IPS-18a (cell line): ENCODE measurements at regions not wholly inside any gene's neighbourhood (a gene's known extent, or its start where the extent isn't known, plus 50 kb on each side); places are given as distances from the start of the nearest gene placed in this dataset.
"Not testable (repeated sequence)": the region's sequence is repeated elsewhere in the genome, so short reads cannot be mapped to it uniquely, and the experiment has no call there.

Experiments used
- H3K27ac ChIP-seq: one replicate; pipeline ENCODE4 v1.5.1; 2013; ENCODE audit warnings: low read length
- H3K27me3 ChIP-seq: one replicate; pipeline ENCODE4 v1.6.1; 2013; ENCODE audit warnings: mild to moderate bottlenecking, low read length; ENCODE audit not compliant: control insufficient read depth, insufficient read depth
- H3K36me3 ChIP-seq: one replicate; pipeline ENCODE4 v1.6.1; 2013; ENCODE audit warnings: low read depth, low read length; ENCODE audit not compliant: control insufficient read depth
- H3K4me1 ChIP-seq: one replicate; pipeline ENCODE4 v1.6.1; 2013; ENCODE audit warnings: low read depth, low read length; ENCODE audit not compliant: control insufficient read depth
- H3K4me3 ChIP-seq: one replicate; pipeline ENCODE4 v1.5.1; 2013; ENCODE audit warnings: low read length
- H3K9ac ChIP-seq: one replicate; pipeline ENCODE4 v1.6.1; 2013; ENCODE audit warnings: mild to moderate bottlenecking, low read length, moderate library complexity
- H3K9me3 ChIP-seq: one replicate; pipeline ENCODE4 v1.6.1; 2013; ENCODE audit warnings: low read depth, low read length; ENCODE audit not compliant: control insufficient read depth

- H3K27me3 ChIP-seq = no peaks in the 10 kb centered on the region
- no peaks in the 10 kb centered on the region for H3K36me3 ChIP-seq
- no peaks in the 10 kb centered on the region for H3K4me1 ChIP-seq
- H3K4me3 ChIP-seq = no peak overlapping the region
- H3K27ac ChIP-seq = no peak overlapping the region
- H3K9ac ChIP-seq = no peak overlapping the region
- H3K9me3 ChIP-seq = no peaks in the 10 kb centered on the region
These were observed 361.3 kb downstream of the CD109 start for GRCh38 chr6:74057326-74057725.

- no peaks in the 10 kb centered on the region for H3K36me3 ChIP-seq
- H3K27me3 ChIP-seq = no peaks in the 10 kb centered on the region
- H3K27ac ChIP-seq = no peak overlapping the region
- H3K4me1 ChIP-seq = no peaks in the 10 kb centered on the region
- H3K9ac ChIP-seq = no peak overlapping the region
- no peak overlapping the region for H3K4me3 ChIP-seq
- H3K9me3 ChIP-seq = no peaks in the 10 kb centered on the region
These were observed 358.2 kb downstream of the CD109 start for GRCh38 chr6:74054190-74054589.

- no peaks in the 10 kb centered on the region for H3K36me3 ChIP-seq
- H3K9me3 ChIP-seq = no peaks in the 10 kb centered on the region
- no peaks in the 10 kb centered on the region for H3K4me1 ChIP-seq
- no peaks in the 10 kb centered on the region for H3K27me3 ChIP-seq
- H3K27ac ChIP-seq = no peak overlapping the region
- no peak overlapping the region for H3K4me3 ChIP-seq
- H3K9ac ChIP-seq = no peak overlapping the region
These were observed 354.9 kb downstream of the CD109 start for GRCh38 chr6:74050921-74051320.

GRCh38 chr6:74048387-74048786, 352.4 kb downstream of the CD109 start:
- no peaks in the 10 kb centered on the region for H3K9me3 ChIP-seq
- H3K4me1 ChIP-seq = no peaks in the 10 kb centered on the region
- H3K9ac ChIP-seq = no peak overlapping the region
- no peak overlapping the region for H3K4me3 ChIP-seq
- no peaks in the 10 kb centered on the region for H3K27me3 ChIP-seq
- no peak overlapping the region for H3K27ac ChIP-seq
- no peaks in the 10 kb centered on the region for H3K36me3 ChIP-seq

- Histone ChIP-seq H3K36me3 (no peaks in the 10 kb centered on the region), H3K9me3 (no peaks in the 10 kb centered on the region), H3K4me1 (no peaks in the 10 kb centered on the region), H3K27ac (no peak overlapping the region), H3K27me3 (no peaks in the 10 kb centered on the region), H3K4me3 (no peak overlapping the region), H3K9ac (no peak overlapping the region)
These were observed 348.6 kb downstream of the CD109 start for GRCh38 chr6:74044417-74045096.

GRCh38 chr6:74041420-74041819, 345.4 kb downstream of the CD109 start:
- Histone ChIP-seq H3K27me3 (no peaks in the 10 kb centered on the region), H3K4me1 (no peaks in the 10 kb centered on the region), H3K9ac (no peak overlapping the region), H3K27ac (no peak overlapping the region), H3K36me3 (no peaks in the 10 kb centered on the region), H3K9me3 (no peaks in the 10 kb centered on the region), H3K4me3 (no peak overlapping the region)

GRCh38 chr6:74018825-74019224, 322.8 kb downstream of the CD109 start:
- Histone ChIP-seq H3K36me3 (no peaks in the 10 kb centered on the region), H3K9ac (no peak overlapping the region), H3K27me3 (no peaks in the 10 kb centered on the region), H3K9me3 (peaks cover under 1% of the 10 kb centered on the region), H3K4me1 (no peaks in the 10 kb centered on the region), H3K4me3 (no peak overlapping the region), H3K27ac (no peak overlapping the region)

GRCh38 chr6:74015427-74015826, 319.4 kb downstream of the CD109 start:
- Histone ChIP-seq H3K4me3 (no peak overlapping the region), H3K4me1 (no peaks in the 10 kb centered on the region), H3K9ac (no peak overlapping the region), H3K36me3 (no peaks in the 10 kb centered on the region), H3K9me3 (peaks cover 3% of the 10 kb centered on the region), H3K27me3 (no peaks in the 10 kb centered on the region), H3K27ac (no peak overlapping the region)

- Histone ChIP-seq H3K9ac (no peak overlapping the region), H3K9me3 (no peaks in the 10 kb centered on the region), H3K27me3 (no peaks in the 10 kb centered on the region), H3K27ac (no peak overlapping the region), H3K36me3 (no peaks in the 10 kb centered on the region), H3K4me3 (no peak overlapping the region), H3K4me1 (no peaks in the 10 kb centered on the region)
These were observed 304.9 kb downstream of the CD109 start for GRCh38 chr6:74000666-74001490.

- H3K9ac ChIP-seq, H3K4me1 ChIP-seq, H3K9me3 ChIP-seq, H3K27me3 ChIP-seq, H3K27ac ChIP-seq, H3K36me3 ChIP-seq, H3K4me3 ChIP-seq: not testable (repeated sequence)
These were observed 294.7 kb downstream of the CD109 start for GRCh38 chr6:73990609-73991238.

GRCh38 chr6:73989428-73989827, 293.4 kb downstream of the CD109 start:
- Histone ChIP-seq H3K27ac (no peak overlapping the region), H3K36me3 (no peaks in the 10 kb centered on the region), H3K9ac (no peak overlapping the region), H3K27me3 (no peaks in the 10 kb centered on the region), H3K4me3 (no peak overlapping the region), H3K9me3 (no peaks in the 10 kb centered on the region), H3K4me1 (no peaks in the 10 kb centered on the region)
